ENCODE measurements at regions not wholly inside any gene's neighbourhood (a gene's known extent, or its start where the extent isn't known, plus 50 kb on each side); places are given as distances from the start of the nearest gene placed in this dataset.
"Not testable (repeated sequence)": the region's sequence is repeated elsewhere in the genome, so short reads cannot be mapped to it uniquely, and the experiment has no call there.

DNA sequence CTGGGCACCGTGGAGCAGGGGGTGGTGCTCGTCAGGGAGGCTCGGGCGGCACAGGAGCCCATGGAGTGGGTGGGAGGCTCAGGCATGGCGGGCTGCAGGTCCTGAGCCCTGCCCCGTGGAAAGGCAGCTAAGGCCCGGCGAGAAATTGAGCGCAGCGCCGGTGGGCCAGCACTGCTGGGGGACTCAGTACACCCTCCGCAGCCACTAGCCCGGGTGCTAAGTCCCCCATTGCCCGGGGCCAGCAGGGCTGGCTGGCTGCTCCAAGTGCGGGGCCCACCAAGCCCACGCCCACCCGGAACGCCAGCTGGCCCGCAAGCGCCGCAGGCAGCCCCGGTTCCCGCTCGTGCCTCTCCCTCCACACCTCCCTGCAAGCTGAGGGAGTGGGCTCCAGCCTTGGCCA lies 216.3 kb downstream of the RAP2B start:
- not testable (repeated sequence) for FAIRE-seq

GRCh38 chr3:153379516-153379915 lies 217.5 kb downstream of the RAP2B start:
- FAIRE-seq, result no peak

- no peak for FAIRE-seq
Observed at GRCh38 chr3:153385343-153385742, 223.3 kb downstream of the RAP2B start.

DNA sequence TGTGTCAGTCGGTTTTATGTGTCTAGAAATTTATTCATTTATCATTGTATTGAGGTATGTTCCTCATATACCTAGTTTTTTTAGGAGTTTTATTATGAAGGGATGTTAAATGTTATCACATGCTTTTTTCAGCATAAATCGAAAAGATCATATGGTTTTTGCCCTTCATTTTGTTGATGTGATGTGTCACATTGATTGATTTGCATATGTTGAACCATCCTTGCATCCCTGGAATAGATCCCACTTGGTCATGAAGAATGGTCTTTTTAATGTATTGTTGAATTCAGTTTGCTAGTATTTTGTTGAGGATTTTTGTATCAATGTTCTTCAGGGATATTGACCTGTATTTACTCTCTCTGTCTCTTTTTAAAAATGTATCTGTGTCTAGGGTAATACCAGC lies 230.3 kb downstream of the RAP2B start:
- FAIRE-seq, result no peak

DNA sequence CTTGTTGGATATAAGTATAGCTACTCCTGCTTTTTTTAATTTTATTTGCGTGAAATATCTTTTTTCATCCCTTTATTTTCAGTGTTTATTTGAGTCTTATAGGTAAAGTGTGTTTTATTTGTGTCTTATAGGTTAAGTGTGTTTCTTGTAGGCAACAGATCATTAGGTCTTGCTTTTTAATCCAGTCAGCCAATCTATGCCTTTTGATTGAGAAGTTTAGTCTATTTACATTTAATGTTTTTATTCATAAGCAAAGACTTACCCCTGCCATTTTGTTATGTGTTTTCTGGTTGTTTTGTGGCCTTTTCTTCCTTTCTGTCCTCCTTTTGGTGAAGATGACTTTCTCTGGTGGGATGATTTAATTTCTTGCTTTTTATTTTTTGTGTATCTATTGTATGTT lies 232.0 kb downstream of the RAP2B start:
- no peak for FAIRE-seq

DNA sequence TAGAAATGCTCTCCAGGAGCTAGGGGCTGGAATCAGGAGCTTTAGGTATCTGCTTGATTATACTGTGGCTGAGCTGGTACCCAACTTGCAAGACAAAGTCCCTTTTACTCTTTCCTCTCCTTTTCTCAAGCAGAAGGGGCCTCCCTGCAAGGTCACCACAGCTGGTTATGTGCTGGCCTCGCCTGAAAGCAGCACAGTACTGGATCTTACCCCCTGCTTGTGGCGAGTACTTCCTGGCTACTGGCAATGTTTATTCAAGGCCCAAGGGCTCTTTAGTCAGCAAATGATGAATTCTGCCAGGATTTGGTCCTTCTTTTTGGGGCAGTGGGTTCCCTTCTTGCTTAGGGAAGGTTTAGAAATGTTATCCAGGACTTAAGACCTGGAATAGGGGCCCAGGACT lies 234.6 kb downstream of the RAP2B start:
- no peak for FAIRE-seq

DNA sequence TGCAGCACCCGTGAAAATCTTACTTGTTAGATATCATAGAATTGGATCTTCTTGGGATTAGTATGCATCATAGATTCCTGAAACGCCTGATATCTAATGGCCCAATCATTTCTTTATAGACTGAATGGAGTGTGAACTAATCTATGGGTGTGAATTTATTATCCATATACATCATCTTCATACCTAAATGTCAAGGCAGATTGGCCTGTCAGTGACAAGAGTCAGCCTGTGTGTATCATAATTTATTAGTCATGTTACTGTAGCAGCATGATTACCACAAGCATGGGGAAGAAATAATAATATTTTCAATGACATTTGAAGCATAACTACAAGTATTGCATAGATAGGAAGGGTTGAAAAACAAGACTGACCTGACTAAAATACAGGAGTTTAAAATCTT lies 235.8 kb downstream of the RAP2B start:
- no peak for FAIRE-seq

DNA sequence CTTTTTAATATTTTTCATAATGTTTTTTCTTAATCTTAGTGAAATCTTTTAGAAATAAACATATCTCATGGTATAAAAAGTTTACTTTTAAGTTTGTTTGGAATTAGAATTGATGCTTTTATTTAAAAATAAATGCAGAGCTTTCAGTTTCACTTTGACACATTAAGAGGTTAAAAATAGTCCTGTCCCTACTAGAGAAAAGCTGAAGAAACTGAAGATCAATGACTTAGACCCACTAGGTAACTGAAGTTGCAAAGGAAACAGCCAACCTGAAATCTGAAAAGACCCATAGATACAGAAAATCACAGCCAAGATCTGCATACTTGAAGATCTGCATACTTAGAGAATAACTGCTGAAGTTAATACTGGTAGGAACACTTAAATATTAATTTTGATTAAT lies 237.6 kb downstream of the RAP2B start:
- no peak for FAIRE-seq

DNA sequence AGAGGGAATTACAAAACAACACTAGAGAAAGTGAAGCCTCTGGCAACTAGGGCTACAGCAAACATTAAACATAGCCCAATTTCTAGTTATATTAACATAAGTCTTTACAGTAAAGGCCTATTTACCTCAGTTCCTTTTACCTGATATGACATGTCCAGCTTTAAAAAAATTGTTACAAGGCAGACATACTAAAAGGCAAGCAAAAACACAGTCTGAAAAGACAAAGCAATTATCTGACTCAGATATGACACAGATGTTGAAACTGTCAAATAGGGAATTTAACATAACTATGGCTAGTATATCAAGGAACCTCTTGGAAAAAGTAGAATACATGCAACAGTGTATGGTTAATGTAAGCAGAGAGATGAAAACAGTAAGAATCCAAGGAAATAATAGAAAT lies 238.6 kb downstream of the RAP2B start:
- no peak for FAIRE-seq

DNA sequence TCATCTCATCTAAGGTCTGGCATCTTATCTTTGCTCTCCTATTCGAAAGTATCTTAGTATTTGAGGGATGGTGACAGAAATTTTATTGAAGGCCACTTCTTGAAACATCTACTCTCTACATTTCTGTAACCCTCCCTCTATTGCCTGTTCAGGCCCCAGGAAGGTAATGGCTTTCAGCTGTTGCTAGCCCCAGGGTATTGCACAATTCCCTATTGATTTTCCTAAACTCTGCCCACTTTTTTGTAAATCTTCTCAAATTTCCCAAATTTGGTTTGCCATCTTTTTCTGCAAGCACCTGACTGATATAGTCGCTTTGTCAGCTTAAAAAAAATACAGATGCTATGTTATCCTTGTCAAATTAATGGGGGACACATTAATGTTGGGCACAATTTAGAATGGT lies 242.1 kb downstream of the RAP2B start:
- no peak for FAIRE-seq

GRCh38 chr3:153405320-153405719 lies 243.3 kb downstream of the RAP2B start:
- not testable (repeated sequence) for FAIRE-seq

- no peak for FAIRE-seq
Observed at GRCh38 chr3:153410517-153410916, 248.5 kb downstream of the RAP2B start.

DNA sequence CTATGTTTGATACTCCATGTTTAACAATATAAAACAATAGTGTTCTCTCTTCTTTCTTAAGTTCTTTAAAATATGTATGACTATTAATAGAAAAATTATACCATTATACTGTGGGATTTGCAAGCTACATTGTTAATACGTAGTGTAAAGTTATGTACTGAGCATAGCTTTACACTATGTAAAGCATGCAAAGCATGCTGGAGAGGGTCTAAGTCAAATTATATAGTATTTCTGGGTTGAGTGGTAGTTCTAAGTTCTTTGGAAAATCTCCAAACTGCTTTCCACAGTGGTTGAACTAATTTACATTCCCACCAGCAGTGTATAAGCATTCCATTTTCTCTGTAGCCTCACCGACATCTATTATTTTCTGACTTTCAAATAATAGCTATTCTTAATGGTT lies 253.0 kb downstream of the RAP2B start:
- FAIRE-seq, result no peak

DNA sequence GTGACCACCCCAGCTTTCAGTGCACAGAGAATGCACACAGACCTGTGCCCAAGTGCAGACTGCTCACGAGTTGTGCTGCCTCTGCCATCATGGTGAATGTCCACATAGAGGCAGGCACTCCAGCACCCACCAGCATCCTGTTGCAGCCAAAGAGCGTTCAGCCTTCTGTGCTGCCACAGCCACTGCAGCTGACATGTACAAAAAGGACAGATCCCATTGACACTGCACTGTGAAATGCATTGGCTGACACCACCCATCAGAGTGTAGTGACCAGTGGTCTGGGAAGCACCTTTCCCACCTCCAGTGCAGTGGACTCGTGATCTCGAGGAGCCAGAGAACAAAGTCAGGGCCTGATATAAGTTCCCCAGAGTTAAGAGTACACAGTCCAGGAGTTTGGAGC lies 260.3 kb downstream of the RAP2B start:
- no peak for FAIRE-seq

- FAIRE-seq, result not testable (repeated sequence)
Observed at GRCh38 chr3:153423820-153424219, 261.8 kb downstream of the RAP2B start.

DNA sequence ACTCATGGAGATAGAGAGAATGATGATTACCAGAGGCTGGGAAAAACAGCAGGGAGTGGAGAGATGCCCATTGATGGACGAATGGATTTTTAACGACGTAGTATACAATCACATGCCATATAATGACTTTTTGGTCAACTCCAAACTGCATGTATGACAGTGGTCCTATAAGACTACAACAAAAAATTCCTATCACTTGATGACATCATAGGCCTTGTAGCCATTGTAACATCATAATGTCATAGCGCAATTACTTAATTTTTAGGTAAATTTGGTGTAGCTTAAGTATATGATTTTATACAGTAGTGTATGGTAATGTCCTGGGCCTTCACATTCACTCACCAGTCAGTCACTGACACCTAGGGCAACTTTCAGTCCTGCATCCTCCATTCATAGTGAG lies 264.3 kb downstream of the RAP2B start:
- FAIRE-seq, result no peak

GRCh38 chr3:153426803-153427202 lies 264.8 kb downstream of the RAP2B start:
- no peak for FAIRE-seq

GRCh38 chr3:153429821-153430220 lies 267.8 kb downstream of the RAP2B start:
- FAIRE-seq, result no peak

GRCh38 chr3:153431076-153431475 lies 269.1 kb downstream of the RAP2B start:
- FAIRE-seq, result no peak

GRCh38 chr3:153437666-153438065 lies 275.6 kb downstream of the RAP2B start:
- FAIRE-seq, result no peak

DNA sequence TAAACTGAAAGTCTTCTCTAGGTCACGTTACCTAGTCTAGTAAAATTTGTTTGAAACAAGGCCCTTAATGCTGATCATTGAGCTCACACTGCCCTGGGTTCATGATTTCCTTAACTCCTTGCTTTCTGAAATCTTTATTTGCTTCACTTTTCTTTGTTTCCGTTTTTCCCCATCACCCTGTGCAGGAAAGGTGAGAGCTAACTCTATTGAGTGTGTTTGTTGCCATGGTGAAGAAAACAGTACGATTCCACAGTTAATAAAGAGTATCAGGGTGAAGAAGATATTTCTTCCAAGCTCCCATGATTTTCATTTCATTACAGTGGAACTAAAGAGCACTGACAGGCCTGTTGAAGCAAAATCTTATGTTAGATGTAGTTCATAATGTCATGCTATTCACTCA lies 276.2 kb downstream of the RAP2B start:
- no peak for FAIRE-seq

DNA sequence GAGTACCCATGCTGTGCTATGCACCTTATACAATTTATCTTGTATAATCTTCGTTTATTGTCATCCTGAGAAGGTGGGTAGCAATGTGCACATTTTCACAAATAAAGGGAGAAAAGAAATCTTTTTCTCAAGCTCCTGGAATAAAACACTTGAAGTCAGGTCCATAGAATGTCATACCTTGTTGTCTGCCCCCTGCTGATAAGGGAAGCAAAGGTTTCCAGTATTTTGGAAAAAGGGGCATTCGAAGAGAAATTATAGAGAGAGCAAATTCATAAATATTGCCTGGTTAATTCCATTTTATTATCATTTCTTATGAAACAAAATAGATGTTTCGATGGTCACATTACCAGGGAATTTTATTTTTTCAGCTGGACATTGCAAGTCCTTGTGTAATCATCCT lies 277.8 kb downstream of the RAP2B start:
- FAIRE-seq, result no peak

- FAIRE-seq, result no peak
Observed at GRCh38 chr3:153440311-153440710, 278.3 kb downstream of the RAP2B start.

DNA sequence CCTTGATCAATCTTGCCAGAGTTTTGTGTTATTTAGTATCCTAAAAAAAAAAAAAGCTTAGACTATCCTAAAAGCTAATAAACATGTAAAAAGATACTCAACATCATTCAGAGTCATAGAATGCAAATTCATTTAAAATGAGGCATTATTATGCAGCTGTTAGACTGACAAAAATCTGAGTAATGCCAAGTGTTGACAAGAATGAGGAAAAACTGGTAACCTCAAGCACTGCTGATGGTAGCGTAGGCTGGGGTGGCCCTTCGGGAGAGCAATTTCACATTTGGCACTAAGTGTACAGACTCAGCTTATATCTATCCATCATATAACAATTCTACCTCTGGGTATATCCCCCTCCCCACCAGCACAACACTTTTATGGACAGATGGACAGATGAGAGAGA lies 280.4 kb downstream of the RAP2B start:
- no peak for FAIRE-seq

- FAIRE-seq, result no peak
Observed at GRCh38 chr3:153442799-153443487, 280.9 kb downstream of the RAP2B start.

- no peak for FAIRE-seq
Observed at GRCh38 chr3:153443961-153444360, 281.9 kb downstream of the RAP2B start.
